Bone marrow (tissue), 2 donors: ENCODE measurements at regions not wholly inside any gene's neighbourhood (a gene's known extent, or its start where the extent isn't known, plus 50 kb on each side); places are given as distances from the start of the nearest gene placed in this dataset.
A peak's percentile ranks its signal among the peaks of the same experiment; 100 is the strongest.

Experiments
- DNase-seq, 2 donors: peaks; one replicate each; lab custom pipeline; 2025; lab: John Stamatoyannopoulos, UW

DNA sequence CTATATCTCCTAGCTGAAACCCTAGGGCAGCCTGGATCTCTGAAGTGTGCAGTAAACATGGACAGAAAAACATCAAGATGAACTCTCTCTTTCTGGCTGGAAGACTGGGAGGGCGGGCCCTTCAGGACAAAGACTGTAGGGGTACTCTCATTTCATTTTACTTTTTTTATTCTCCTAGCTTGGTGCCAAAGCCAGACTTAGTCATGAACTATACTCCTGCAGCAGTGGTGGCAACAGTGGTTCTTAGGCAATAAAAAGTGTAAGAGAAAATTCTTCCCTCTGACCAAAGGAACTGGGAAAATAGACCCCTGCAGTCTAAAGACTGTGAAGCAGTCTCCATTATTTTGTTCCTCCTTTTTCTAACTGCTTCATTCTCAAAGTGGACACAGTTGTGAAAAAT is 213.8 kb upstream of the JUN start:
- DNase-seq = no peak

DNA sequence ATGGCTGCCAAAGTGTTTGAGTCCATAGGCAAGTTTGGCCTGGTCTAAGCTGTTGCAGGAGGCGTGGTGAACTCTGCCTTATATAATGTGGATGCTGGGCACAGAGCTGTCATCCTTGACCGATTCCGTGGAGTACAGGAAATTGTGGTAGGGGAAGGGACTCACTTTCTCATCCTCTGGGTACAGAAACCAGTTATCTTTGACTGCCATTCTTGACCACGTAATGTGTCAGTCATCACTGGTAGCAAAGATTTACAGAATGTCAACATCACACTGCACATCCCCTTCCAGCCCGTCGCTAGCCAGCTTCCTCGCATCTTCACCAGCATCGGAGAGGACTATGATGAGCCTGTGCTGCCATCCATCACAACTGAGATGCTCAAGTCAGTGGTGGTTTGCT is 215.8 kb upstream of the JUN start:
- DNase-seq = no peak

DNA sequence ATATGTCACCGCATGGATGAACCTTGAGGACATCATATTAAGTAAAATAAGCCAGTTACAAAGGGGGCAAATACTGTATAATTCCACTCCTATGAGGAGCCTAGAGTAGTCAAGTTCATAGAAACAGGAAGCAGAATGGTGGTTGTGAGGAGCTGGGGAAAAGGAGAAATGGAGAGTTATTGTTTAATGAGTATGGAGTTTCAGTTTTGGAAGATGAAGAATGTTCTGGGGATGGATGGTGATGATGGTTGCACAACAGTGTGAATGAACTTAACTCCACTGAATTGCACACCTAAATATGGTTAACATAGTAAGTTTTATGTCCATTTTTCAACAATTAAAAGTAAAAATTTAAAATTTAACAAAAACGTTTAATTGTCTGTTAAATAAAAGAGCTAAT is 220.9 kb upstream of the JUN start:
- no peak for DNase-seq

DNA sequence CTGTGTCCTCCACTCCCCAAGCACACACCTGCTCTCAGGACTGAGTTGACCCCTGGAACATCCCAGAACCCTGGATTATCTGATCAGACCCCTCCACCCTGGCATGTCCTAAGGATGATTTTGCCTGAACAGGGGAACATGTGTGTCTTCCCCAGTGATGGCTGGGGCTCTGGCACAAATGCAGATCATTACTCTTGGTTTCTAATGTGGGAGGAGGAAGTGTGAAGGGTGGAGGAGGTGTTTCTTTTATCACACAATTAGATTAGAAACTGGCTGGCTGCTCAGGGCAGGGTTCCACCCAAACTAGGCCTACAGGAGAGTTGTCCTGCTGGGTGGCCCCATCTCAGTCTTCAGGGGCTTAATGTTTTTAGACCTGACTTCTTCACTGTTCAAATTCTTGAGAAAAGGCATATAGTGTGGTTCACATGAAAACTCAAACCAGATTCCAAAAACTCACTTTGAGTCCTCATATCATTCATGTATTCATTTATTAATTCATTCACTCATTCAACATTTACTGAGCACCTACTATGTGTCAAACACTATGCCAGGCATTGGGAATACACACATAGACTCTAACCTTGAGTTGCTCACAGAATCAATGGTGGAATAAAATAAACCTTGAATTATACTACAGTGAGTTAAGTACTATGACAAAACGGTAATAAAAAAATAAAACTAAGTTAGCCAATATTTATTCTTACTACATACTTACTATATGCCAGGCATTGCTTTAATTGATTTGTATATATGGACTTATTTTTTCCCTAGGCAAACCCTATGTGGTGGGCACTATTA is 221.8 kb upstream of the JUN start:
- DNase-seq = no peak

DNA sequence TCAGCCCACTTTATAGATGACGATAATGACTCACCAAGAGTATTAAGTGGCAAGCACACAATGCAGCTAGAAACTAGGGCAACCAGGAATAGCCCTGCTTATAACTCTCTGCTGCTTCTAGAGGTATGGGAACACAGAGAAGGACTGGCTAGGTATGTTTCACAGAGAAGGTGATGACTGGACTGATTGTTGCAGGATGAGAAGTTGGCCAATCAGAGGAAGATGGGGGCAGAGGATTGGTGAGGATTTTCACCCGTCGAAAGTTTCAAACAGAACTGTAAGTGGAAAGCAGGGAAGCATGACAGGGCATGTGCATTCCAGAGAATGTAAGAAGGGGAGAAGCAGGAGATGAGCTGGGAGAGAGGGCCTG is 222.4 kb upstream of the JUN start:
- DNase-seq = no peak

DNA sequence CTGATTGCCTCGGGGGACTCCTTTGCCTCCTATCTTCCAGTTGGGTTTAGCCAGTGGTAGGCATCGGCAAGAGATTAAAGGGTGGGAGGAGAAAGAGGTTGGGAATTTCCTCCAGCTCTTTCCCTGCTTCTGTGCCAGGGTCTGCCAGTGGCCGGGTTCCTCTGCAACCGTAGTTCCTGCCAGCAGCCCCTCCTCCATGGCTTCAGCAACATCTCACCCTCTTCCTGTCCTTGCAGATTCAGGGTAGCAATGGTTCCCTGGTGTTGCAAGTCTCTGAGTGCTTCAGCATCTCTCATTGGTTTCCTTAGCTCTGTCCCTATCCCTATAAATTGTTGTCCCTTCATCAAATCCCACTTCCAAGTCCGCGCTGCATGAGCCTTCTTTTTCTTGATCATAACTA is 223.1 kb upstream of the JUN start:
- DNase-seq = no peak

DNA sequence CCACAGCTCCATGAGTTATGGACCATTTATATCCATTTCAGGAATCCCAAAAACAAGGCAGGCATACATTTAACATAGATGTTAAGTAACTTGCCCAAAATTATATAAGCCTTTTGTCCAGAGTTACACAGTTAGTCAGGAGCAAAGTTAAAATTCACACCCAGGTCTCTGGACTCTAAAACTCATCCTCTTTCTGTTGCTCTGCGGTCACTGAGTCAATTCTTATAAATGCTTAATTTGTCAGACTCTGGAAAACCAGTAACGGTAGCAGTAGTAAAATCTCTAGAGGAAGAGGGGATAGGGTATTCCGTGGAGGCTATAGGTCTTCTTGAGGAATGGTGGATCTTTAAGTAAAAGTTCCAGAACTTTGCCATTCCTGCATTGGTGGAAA is 223.6 kb upstream of the JUN start:
- DNase-seq = no peak

DNA sequence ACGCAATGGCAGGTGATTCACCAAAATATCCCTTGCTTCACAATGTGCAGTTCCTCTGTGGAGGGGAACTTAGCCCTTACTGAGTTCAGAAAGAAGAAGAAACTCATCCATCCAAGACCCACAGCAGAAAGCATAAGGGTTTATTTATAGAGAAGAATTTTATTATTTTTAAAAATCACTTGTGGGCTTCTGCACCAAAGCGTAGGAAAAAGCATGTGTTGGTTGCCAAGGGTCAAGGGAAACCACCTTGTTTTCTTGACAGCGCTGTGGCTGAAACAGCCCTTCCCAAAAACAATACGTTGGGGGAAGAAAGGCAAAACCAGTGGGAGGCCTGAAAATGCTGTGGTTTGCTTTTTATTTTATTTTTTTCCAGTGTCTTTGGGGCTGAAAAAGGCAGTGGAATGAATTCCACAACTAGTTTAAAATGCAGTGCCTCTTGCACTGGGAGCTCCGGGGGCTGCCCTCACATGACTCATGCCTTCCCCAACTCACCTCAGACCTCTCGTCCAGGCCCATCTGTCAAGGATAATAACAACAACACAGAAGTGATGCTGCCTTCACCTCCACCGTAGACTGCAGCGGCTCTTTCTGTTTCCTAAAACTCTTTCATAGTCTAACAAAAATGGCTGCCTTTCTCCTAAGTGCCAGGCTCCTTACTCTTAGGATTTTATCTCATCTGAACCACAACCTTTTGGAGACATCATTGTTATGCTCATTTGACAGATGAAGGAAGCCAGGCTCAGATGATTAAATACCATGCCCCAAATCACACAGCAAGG is 224.2 kb upstream of the JUN start:
- no peak for DNase-seq

DNA sequence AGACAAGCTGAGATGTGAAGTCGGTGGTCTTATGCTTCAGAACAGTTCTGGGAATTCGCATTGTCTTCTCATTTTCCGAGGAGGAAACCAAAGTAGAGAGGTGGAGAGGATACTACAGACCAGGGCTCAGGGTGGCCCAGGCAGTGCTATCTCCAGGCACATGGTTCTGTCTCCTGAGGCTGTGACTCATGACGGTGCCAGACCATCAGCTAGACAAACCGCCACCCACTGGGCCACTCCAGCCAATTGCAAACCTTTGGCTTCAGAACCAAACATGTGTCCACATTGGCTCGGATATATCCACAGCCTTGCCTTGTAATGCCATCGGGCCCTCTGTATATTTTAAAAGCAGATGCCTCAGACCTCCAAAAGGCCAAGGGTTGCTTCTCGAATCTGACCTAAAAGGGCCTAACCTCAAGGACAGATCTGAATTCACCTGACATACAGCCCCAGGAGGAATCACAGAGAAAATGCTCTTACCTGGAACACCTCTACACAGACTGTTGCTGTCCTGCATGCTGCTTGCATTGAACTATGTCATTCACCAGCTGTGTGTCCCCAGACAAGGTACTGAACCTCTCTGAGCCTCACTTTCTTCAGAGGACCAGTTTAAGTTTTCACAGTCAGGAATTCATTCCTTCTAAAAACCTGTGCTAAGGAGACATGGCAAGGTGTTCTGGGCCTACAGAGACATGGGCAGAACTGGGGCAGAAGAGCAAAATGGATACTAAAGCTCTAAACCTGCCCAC is 224.9 kb upstream of the JUN start:
- DNase-seq = no peak

DNA sequence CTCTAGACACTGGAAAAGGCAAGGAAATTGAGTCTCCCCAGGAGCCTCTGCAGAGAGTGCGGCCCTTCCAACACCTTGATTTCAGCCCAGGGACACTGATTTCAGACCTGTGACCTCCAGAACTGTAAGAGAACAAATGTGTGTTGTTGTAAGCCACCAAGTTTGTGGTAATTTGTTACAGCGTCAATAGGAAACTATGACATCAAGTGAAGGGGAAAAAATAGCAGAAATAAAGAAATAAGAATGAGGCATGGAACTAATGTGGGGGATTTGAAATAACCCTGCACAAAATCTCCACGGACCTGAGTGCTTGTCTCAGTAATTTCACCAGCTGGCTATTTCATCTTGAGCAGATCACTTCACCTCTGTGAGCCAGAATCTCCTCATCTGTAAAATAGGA is 227.8 kb upstream of the JUN start:
- DNase-seq = no peak

DNA sequence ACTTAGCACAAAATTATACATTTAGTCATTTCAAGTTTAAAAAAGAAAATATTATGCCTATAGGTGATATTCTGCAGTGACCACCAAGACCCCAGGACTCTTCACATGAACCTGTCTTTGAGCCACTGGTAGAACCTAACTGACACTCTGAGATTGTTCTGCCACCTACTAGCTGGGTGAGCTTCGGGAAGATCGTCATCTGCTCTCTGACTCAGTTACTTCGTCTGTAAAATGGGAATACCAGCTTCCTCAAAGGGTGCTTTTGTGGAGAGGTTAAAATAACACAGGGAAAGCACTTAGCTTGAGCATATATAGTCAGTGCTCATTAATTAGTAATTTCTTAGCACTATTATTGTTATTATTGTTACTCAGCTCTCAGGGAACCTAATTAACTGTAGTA is 228.5 kb upstream of the JUN start:
- DNase-seq = no peak

DNA sequence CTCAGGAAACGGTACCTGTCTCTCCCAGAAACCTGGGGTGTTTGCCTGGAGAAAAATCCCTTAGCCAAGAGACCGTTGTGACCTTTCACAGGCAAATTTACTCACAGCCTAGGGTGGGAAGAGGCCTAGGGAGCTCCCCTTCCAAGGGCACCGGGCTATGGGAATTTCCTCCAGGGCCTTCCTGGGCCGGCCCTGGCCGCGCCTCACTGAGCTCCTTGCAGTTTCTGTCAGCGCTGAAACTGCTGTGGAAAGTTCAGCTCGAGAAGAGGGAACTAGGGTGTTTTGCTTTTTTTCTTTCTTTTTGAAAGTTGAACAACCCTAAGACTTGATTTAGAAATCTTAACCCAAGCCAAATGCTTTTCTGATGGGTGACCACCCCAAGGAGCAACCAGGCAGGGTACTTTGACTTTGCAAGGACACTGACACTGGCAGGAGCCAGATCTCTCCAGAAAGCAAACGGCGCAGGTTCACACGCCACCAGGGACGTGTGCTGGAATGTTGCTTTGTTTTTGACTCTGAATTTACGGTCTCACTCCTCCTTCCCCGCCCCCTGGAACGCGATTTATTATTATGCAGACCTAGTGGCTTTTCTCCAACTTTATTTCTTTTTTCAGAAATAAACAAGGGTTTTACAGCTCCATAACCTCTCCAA is 229.6 kb upstream of the JUN start:
- DNase-seq = no peak

DNA sequence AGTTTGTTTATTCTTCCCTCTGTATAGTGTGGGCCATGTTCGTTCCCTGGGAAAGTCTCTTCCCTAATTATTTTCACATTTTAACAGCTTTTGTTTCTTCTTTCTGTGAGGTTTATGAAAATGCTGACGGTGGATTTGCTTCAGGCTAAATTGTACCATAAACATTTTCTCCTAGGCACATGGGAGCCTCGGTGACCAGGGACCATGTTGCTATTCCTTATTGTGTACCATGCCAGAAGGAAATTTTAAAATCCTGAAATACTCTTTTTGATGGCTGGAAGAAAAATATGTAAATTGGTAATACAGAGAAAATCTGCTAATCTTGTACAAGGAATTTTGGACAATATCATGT is 230.1 kb upstream of the JUN start:
- no peak for DNase-seq

DNA sequence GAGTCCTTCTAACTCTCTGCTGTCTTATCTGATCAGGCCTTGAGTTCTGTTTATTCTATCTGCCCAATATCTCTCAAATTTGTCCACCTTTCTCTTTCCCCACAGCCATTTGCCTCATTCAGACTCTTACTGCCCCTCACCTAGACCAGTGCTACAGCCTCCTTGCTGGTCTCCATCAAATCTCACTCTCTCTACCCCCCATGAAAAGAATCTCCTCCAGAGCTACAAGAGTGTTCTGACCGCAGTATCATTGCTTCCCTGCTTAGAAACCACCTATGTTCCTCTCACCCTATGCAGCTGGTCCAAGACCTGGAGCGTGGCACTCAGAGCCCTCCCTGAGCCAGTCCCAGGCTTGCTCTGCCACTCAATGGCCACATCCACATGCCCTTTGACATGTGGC is 231.0 kb upstream of the JUN start:
- DNase-seq = no peak

DNA sequence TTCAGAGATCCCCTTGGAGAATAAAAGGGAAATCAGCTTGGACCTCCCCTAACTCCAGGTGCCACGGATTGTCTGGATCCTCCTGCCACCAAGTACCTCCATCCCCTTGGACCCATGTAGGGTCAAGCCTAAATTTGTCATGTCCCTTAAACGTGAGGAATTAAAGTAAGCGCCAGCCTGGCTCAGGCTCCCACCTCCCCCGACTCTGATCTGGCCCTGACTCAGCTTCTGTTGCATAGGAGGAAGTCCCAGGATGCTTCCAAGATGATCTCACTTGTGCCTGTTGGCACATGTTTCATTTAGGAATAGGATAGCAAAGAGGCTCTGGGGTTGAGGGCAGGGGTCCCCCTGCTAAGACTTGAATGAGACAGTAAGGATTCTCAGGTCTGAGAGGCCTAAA is 231.9 kb upstream of the JUN start:
- no peak for DNase-seq

DNA sequence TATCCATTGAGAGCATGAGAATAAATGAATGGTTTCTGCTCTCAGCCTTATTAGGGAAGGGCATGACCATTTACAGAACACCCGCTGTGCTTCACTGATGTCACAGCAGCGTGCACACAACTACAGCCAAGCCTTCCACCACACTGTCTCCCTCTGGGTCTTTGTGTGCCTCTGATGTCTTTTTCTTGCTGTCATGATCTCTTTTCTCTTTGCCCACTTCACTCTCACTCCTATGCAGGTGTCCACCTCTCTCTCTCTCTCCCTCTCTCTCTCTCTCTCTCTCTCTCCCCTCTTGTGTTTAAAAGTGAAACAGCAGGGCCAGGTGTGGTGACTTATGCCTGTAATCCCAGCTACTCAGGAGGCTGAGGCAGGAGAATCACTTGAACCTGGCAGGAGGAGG is 232.5 kb upstream of the JUN start:
- DNase-seq = no peak

DNA sequence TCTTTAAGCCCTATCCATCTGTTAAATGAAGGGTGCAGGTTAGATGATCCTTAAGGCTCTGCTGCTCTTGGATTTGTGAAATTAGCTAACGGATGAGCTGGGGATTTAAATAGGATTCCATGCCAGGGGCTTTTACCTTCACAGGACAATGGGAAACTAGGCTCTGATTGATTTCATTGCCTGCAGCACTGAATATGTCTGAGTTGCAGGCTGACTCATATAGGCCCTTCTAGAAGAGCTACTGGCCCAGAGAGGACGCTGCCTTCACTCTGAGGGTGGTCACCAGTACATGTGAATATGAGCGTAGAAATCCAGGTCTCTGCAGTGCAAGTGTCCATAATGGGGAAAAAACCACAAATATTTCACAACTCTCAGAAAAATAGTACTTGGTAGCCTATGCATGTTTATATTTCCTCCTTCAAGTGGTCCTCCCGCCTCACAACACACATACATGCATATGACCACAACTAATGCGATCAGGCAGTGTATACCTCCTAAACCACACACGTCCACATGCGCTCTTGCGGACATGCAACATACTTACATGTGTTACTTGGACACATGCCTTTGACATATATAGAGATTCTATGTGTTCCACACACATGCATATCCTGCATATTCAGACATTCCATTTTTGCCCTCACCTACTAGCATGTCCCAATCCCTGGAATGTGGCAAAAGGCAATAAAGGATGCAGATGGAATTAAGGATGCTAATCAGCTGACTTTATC is 233.8 kb upstream of the JUN start:
- no peak for DNase-seq

DNA sequence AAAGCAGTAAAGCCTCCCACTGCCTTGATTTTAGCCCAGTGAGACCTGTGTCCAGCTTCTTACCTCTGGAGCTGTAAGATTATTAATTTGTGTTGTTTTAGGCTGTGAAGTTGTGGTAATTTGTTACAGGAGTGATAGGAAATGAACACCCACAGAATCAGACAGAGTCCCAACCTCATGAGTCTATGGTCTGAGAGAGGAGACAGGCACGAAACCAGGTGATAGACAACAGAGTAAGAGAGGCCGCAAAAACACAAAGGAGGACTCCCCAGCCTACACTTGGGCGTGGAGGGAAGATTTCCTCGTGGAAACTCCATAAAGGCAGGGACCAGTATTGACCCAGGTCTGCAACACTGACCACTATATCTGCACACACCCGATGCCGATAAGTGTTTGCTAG is 234.6 kb upstream of the JUN start:
- no peak for DNase-seq

DNA sequence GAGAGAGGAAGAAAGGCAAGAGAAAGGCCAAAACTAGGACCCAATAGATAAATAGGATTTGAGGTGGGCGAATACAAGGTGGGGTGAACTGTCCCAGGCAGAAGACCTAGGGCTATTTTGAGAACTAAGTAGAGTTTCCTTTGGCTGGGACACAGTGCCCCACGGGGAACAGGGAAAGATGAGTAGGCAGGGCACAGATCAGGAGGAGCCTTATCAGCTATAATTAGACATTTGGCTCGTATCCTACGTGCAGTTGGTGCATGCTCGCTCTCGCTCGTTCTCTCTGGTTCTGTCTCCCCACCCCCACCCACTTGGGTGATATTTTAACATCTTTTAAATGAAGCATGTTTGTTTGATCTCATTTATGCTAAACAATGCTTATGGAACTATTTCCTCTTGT is 235.0 kb upstream of the JUN start:
- no peak for DNase-seq

DNA sequence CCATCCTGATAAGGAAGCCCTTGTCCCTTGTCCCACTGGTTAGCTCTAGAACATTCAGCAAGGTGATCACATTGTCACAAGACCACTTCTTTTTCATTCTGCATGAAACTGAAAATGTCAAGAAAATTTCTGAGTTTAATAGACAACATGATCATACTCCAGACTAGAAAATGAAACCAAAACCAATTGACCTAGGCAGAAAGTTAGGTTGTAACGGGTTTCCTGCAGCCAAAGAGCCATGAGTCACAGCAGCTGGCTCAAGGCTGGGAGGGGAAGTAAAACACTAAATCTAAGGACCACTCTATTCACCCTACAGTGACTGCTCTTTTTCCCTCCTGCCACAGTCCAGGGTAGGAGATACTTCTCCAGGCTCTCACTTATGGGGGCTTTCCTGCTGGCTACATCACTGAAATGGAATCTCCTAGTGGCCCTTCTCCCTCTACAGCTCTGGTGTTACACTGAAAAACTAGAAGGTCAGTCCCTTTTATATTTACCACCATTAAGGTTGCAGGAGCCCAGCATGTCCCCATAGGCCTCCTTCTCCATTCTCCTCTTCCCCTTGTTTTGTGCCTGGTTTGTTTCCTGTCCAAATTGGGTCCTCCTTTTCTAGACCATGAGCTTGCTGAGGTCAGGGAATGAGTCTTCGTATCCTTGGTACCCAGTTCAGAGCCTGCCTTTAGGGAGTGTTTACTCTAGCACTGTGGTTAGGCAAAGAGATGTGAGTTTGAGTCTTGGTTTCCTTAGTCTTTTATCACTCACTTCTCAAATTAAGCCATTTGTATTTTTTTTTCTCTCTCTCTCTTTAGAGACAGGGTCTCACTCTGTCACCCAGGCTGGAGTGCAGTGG is 236.5 kb upstream of the JUN start:
- DNase-seq = peak; percentile 18 to 94

DNA sequence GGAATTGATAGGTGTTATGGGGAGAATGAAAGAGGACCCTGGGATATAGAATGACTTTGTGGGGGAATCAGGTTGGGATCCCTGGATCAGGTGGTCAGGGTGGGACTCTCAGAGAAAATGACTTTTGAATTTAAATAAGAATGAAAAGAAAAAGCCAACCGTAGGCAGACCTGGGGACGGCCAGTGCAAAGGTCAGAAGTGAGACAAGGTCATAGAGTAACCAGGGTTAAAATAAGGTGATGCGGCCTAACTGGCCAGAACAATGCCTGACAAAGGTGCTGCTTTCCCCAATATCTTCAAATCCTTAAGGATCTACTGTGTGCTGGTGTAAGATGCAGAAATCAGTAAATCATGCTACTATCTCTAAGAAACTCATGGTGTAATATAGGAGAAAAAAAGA is 238.4 kb upstream of the JUN start:
- DNase-seq = no peak
